ENCODE measurements at regions not wholly inside any gene's neighbourhood (a gene's known extent, or its start where the extent isn't known, plus 50 kb on each side); places are given as distances from the start of the nearest gene placed in this dataset.

GRCh38 chr7:156140447-156140846 lies 328.2 kb upstream of the SHH start:
- Histone ChIP-seq H3K27me3 (ENCODE audit: insufficient read depth, low read depth, severe bottlenecking) (peaks cover 82% of the 10 kb centered on the region), H3K27ac (no peak overlapping the region), H3K4me3 (ENCODE audit: low read depth, low read length) (no peak overlapping the region), H3K9me3 (ENCODE audit: severe bottlenecking) (no peaks in the 10 kb centered on the region), H3K36me3 (no peaks in the 10 kb centered on the region)
- no peak for DNase-seq
- TF ChIP-seq, protein P1, sequence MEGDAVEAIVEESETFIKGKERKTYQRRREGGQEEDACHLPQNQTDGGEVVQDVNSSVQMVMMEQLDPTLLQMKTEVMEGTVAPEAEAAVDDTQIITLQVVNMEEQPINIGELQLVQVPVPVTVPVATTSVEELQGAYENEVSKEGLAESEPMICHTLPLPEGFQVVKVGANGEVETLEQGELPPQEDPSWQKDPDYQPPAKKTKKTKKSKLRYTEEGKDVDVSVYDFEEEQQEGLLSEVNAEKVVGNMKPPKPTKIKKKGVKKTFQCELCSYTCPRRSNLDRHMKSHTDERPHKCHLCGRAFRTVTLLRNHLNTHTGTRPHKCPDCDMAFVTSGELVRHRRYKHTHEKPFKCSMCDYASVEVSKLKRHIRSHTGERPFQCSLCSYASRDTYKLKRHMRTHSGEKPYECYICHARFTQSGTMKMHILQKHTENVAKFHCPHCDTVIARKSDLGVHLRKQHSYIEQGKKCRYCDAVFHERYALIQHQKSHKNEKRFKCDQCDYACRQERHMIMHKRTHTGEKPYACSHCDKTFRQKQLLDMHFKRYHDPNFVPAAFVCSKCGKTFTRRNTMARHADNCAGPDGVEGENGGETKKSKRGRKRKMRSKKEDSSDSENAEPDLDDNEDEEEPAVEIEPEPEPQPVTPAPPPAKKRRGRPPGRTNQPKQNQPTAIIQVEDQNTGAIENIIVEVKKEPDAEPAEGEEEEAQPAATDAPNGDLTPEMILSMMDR (IDR thresholded peaks at IDR 0.05; ENCODE audit: low read depth, low read length), result no peak

- Histone ChIP-seq H3K4me3 (ENCODE audit: low read depth, low read length) (no peak overlapping the region), H3K27me3 (ENCODE audit: insufficient read depth, low read depth, severe bottlenecking) (peaks cover 75% of the 10 kb centered on the region), H3K9me3 (ENCODE audit: severe bottlenecking) (no peaks in the 10 kb centered on the region), H3K27ac (no peak overlapping the region), H3K36me3 (no peaks in the 10 kb centered on the region)
- TF ChIP-seq, protein P1 (IDR thresholded peaks at IDR 0.05; ENCODE audit: low read depth, low read length), result no peak
- DNase-seq, result no peak
These were observed 327.4 kb upstream of the SHH start for GRCh38 chr7:156139633-156140032.

GRCh38 chr7:156139112-156139511 lies 326.8 kb upstream of the SHH start:
- Histone ChIP-seq H3K9me3 (ENCODE audit: severe bottlenecking) (no peaks in the 10 kb centered on the region), H3K27ac (no peak overlapping the region), H3K36me3 (no peaks in the 10 kb centered on the region), H3K27me3 (ENCODE audit: insufficient read depth, low read depth, severe bottlenecking) (peaks cover 71% of the 10 kb centered on the region), H3K4me3 (ENCODE audit: low read depth, low read length) (no peak overlapping the region)
- TF ChIP-seq, protein P1 (IDR thresholded peaks at IDR 0.05; ENCODE audit: low read depth, low read length), result no peak
- no peak for DNase-seq

GRCh38 chr7:156131881-156132280 lies 319.6 kb upstream of the SHH start:
- Histone ChIP-seq H3K9me3 (ENCODE audit: severe bottlenecking) (no peaks in the 10 kb centered on the region), H3K4me3 (ENCODE audit: low read depth, low read length) (no peak overlapping the region), H3K27ac (no peak overlapping the region), H3K36me3 (no peaks in the 10 kb centered on the region), H3K27me3 (ENCODE audit: insufficient read depth, low read depth, severe bottlenecking) (peaks cover 67% of the 10 kb centered on the region)
- TF ChIP-seq, protein P1 (IDR thresholded peaks at IDR 0.05; ENCODE audit: low read depth, low read length), result no peak
- no peak for DNase-seq

DNA sequence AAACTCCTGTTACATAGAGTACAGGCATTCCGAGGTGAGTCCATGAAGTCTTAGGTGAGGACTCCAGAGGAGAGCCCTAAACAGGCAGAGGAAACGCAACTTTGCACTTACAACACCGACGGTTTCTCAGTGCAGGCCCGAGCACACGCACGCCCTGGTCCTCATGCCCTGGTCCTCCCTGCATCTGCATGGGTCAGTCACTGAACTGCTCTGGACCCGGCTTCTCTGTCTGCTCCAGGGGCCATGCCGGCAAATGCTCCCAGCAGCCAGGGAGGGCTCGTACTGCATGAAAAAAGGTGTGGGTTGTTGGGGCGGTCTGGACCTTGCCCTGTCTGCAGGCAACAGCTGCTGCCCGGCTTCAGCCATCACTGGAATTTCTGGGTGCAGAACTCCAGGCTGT lies 317.3 kb upstream of the SHH start:
- TF ChIP-seq, protein P1 (IDR thresholded peaks at IDR 0.05; ENCODE audit: low read depth, low read length), result no peak
- H3K27ac ChIP-seq, result no peak overlapping the region
- H3K36me3 ChIP-seq, result no peaks in the 10 kb centered on the region
- H3K9me3 ChIP-seq (ENCODE audit: severe bottlenecking), result no peaks in the 10 kb centered on the region
- DNase-seq, result no peak
- H3K4me3 ChIP-seq (ENCODE audit: low read depth, low read length), result no peak overlapping the region
- peaks cover 77% of the 10 kb centered on the region for H3K27me3 ChIP-seq (ENCODE audit: insufficient read depth, low read depth, severe bottlenecking)

DNA sequence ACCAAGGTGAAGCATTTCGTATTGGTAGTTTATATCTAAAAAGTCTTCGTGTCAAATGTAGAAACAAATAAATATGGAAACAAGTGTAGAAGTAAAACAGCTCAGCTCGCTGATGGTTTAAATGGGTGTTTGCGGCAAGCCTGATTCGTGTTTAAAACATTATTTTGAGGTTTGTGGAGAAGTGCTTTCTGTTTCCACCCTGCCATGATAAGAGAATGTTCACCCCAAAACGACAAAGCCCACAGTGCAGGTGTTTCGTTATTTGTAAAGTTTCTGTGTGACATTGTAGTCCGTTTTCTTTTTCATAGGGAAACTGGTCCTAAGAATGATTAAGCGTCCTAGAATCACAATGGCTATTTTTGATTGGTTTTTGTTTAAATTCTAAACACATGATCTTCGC lies 316.2 kb upstream of the SHH start:
- peaks cover 82% of the 10 kb centered on the region for H3K27me3 ChIP-seq (ENCODE audit: insufficient read depth, low read depth, severe bottlenecking)
- H3K27ac ChIP-seq, result no peak overlapping the region
- H3K9me3 ChIP-seq (ENCODE audit: severe bottlenecking), result no peaks in the 10 kb centered on the region
- TF ChIP-seq, protein P1 (IDR thresholded peaks at IDR 0.05; ENCODE audit: low read depth, low read length), result no peak
- H3K36me3 ChIP-seq, result no peaks in the 10 kb centered on the region
- no peak for DNase-seq
- no peak overlapping the region for H3K4me3 ChIP-seq (ENCODE audit: low read depth, low read length)
